Hepatocyte (in vitro differentiated cells): ENCODE measurements at regions not wholly inside any gene's neighbourhood (a gene's known extent, or its start where the extent isn't known, plus 50 kb on each side); places are given as distances from the start of the nearest gene placed in this dataset.

ENCODE experiments used
- DNase-seq: peaks from one replicate; pipeline ENCODE4 v3.0.0-alpha.2; 2016; ENCODE audit warnings: low spot score
- H2AFZ ChIP-seq: fragments of 200-600 bp; sonication (generic); 2 replicates; pipeline ENCODE4 v1.6.0; 2016; ENCODE audit warnings: antibody characterized with exemption, mild to moderate bottlenecking
- H3K27ac ChIP-seq: fragments of 200-600 bp; sonication (generic); 2 replicates; pipeline ENCODE4 v1.5.1; 2016; ENCODE audit warnings: mild to moderate bottlenecking
- H3K27me3 ChIP-seq: fragments of 200-600 bp; sonication (generic); 2 replicates; pipeline ENCODE4 v1.6.1; 2016
- H3K36me3 ChIP-seq: fragments of 200-600 bp; sonication (generic); replicated peaks from 2 replicates; pipeline ENCODE4 v1.5.1; 2016; ENCODE audit warnings: low read depth; ENCODE audit not compliant: insufficient read depth
- H3K4me1 ChIP-seq: fragments of 200-600 bp; sonication (generic); 2 replicates; pipeline ENCODE4 v1.5.1; 2016; ENCODE audit warnings: mild to moderate bottlenecking, moderate library complexity; ENCODE audit not compliant: insufficient read depth
- H3K4me2 ChIP-seq: fragments of 200-600 bp; sonication (generic); 2 replicates; pipeline ENCODE4 v1.6.0; 2016
- H3K4me3 ChIP-seq: fragments of 200-600 bp; sonication (generic); 2 replicates; pipeline ENCODE4 v1.5.1; 2016; ENCODE audit warnings: mild to moderate bottlenecking
- H3K79me2 ChIP-seq: fragments of 200-600 bp; sonication (generic); 2 replicates; pipeline ENCODE4 v1.6.0; 2017; ENCODE audit warnings: mild to moderate bottlenecking
- H3K9me2 ChIP-seq: fragments of 200-600 bp; sonication (generic); replicated peaks from 2 replicates; pipeline ENCODE4 v1.6.0; 2017; ENCODE audit warnings: mild to moderate bottlenecking; ENCODE audit not compliant: insufficient read depth
- H3K9me3 ChIP-seq: fragments of 200-600 bp; sonication (generic); 2 replicates; pipeline ENCODE4 v1.5.1; 2016; ENCODE audit warnings: low read depth, mild to moderate bottlenecking
- H4K20me1 ChIP-seq: fragments of 200-600 bp; sonication (generic); 2 replicates; pipeline ENCODE4 v1.6.0; 2016; ENCODE audit warnings: mild to moderate bottlenecking; ENCODE audit not compliant: insufficient read depth, poor library complexity, severe bottlenecking
- EZH2 ChIP-seq: fragments of 200-600 bp; sonication (generic); IDR thresholded peaks from 2 replicates; pipeline ENCODE4 v1.6.1; 2016; ENCODE audit warnings: antibody characterized with exemption, mild to moderate bottlenecking, borderline replicate concordance
- EZH2phosphoT487 ChIP-seq: fragments of 200-600 bp; sonication (generic); IDR thresholded peaks from one replicate; pipeline ENCODE4 v1.6.1; 2018; ENCODE audit warnings: antibody characterized with exemption, mild to moderate bottlenecking, low read depth, moderate library complexity; ENCODE audit not compliant: unreplicated experiment, severe bottlenecking
- WGBS: methylation state at CpG from one replicate; pipeline ENCODE4 v1.1.6; 2016; ENCODE audit warnings: low lambda C conversion rate; ENCODE audit errors: missing lambda C conversion rate; 5-methylcytosine and 5-hydroxymethylcytosine counted together
- TF ChIP-seq, protein P1 (sequence below): fragments of 200-600 bp; sonication (generic); IDR thresholded peaks from 2 replicates; pipeline ENCODE4 v1.5.1; 2016; ENCODE audit warnings: antibody characterized with exemption, mild to moderate bottlenecking; ENCODE audit not compliant: poor library complexity

DNA sequence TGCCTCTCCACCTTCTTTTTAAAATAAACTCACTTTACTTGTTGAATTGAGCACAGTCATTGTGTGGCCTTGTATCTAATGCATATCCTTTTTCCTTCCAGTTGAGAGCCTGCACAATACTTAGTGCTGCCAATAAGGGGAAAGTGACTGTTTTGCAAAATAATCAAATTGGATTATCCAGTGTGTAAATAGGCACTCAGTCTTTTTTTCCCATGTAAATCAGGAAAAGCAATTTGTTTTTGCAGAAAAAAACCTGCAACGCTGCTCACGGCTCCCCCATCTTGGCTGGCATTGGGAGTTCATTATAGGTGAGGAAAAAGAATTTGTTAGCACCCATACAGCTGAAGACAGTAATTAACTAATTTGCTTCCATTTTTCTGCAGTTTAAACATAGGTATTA lies 299.9 kb downstream of the CSNK1G3 start:
- no peaks in the 10 kb centered on the region for H4K20me1 ChIP-seq
- no peak overlapping the region for H3K4me3 ChIP-seq
- no peak overlapping the region for H3K4me2 ChIP-seq
- H3K79me2 ChIP-seq: no peaks in the 10 kb centered on the region
- H3K9me3 ChIP-seq: no peaks in the 10 kb centered on the region
- no peak overlapping the region for H2AFZ ChIP-seq
- H3K36me3 ChIP-seq: no peaks in the 10 kb centered on the region
- WGBS: 99% methylated on average over 2 of the region's 2 CpGs
- DNase-seq: no peak
- no peak overlapping the region for H3K27ac ChIP-seq
- TF ChIP-seq, protein P1, sequence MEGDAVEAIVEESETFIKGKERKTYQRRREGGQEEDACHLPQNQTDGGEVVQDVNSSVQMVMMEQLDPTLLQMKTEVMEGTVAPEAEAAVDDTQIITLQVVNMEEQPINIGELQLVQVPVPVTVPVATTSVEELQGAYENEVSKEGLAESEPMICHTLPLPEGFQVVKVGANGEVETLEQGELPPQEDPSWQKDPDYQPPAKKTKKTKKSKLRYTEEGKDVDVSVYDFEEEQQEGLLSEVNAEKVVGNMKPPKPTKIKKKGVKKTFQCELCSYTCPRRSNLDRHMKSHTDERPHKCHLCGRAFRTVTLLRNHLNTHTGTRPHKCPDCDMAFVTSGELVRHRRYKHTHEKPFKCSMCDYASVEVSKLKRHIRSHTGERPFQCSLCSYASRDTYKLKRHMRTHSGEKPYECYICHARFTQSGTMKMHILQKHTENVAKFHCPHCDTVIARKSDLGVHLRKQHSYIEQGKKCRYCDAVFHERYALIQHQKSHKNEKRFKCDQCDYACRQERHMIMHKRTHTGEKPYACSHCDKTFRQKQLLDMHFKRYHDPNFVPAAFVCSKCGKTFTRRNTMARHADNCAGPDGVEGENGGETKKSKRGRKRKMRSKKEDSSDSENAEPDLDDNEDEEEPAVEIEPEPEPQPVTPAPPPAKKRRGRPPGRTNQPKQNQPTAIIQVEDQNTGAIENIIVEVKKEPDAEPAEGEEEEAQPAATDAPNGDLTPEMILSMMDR: no peak
- TF ChIP-seq EZH2: no peak
- TF ChIP-seq EZH2phosphoT487: no peak
- H3K4me1 ChIP-seq: peaks cover 46% of the 10 kb centered on the region
- no peaks in the 10 kb centered on the region for H3K27me3 ChIP-seq
- no peaks in the 10 kb centered on the region for H3K9me2 ChIP-seq

DNA sequence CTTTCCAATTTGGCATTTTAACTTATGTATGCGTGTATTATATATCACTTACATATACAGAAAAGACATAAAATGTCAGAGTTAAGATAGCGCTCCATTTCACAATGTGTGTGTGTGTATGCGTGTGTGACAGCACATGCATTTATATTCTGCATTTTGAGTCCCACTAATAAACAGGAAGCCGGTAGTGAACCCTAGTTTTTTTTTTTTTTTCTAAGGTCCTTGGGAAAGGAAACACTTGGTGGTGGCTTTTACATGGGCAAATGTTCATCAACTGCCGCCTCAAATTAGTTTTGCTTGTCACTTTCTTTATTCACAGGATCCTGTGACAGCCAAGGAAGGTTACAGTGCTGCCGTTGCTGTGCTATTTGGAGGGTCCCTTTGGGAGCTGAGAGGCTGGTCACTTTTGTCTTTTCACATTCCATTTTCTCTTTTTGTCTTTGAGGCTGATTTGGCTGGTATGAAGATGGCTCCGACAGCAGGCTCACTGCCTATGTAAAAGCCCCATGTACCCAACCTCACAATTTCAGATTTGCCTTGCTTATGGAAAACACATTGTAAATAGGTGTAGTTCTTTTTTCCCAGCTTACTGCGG lies 298.9 kb downstream of the CSNK1G3 start:
- H3K27me3 ChIP-seq: no peaks in the 10 kb centered on the region
- no peak for TF ChIP-seq EZH2
- TF ChIP-seq, protein P1: no peak
- no peak for TF ChIP-seq EZH2phosphoT487
- H3K4me1 ChIP-seq: peaks cover 48% of the 10 kb centered on the region
- DNase-seq: no peak
- no peaks in the 10 kb centered on the region for H3K9me2 ChIP-seq
- peak overlapping the region; percentile 77 for H3K27ac ChIP-seq
- WGBS: 77% methylated on average over 8 of the region's 8 CpGs
- H3K79me2 ChIP-seq: no peaks in the 10 kb centered on the region
- no peaks in the 10 kb centered on the region for H4K20me1 ChIP-seq
- no peaks in the 10 kb centered on the region for H3K36me3 ChIP-seq
- H3K4me3 ChIP-seq: no peak overlapping the region
- peak overlapping the region; percentile 24 for H3K4me2 ChIP-seq
- H2AFZ ChIP-seq: no peak overlapping the region
- H3K9me3 ChIP-seq: no peaks in the 10 kb centered on the region

DNA sequence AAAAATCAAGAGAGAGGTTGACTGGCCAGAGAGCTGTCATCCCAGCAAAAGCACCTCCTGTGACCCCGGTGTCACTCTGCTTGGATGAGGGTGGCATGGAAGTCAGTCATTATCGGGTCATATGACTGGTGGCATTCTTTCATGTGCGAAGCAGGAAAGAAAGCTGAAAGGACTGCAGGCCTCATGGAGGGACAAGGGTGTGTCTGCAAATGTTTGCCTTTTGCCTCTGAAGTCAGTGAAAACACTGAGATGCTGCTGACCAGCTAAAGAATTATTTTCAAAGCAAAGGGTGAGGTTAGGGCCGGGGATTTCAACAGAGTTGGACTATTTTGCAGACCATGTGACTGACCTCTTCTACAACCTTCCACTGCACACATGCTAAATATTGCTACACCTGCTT lies 298.3 kb downstream of the CSNK1G3 start:
- H2AFZ ChIP-seq: no peak overlapping the region
- TF ChIP-seq EZH2 (no peak), EZH2phosphoT487 (no peak)
- TF ChIP-seq, protein P1: no peak
- H3K36me3 ChIP-seq: no peaks in the 10 kb centered on the region
- no peak overlapping the region for H3K4me3 ChIP-seq
- H3K4me1 ChIP-seq: peaks cover 46% of the 10 kb centered on the region
- H4K20me1 ChIP-seq: no peaks in the 10 kb centered on the region
- no peaks in the 10 kb centered on the region for H3K9me3 ChIP-seq
- H3K4me2 ChIP-seq: peak overlapping the region; percentile 24
- H3K9me2 ChIP-seq: no peaks in the 10 kb centered on the region
- H3K27ac ChIP-seq: peak overlapping the region; percentile 77
- H3K79me2 ChIP-seq: no peaks in the 10 kb centered on the region
- peak; percentile 74 for DNase-seq
- 21% methylated on average over 4 of the region's 4 CpGs for WGBS
- H3K27me3 ChIP-seq: no peaks in the 10 kb centered on the region
